ENCODE measurements at regions not wholly inside any gene's neighbourhood (a gene's known extent, or its start where the extent isn't known, plus 50 kb on each side); places are given as distances from the start of the nearest gene placed in this dataset.

DNA sequence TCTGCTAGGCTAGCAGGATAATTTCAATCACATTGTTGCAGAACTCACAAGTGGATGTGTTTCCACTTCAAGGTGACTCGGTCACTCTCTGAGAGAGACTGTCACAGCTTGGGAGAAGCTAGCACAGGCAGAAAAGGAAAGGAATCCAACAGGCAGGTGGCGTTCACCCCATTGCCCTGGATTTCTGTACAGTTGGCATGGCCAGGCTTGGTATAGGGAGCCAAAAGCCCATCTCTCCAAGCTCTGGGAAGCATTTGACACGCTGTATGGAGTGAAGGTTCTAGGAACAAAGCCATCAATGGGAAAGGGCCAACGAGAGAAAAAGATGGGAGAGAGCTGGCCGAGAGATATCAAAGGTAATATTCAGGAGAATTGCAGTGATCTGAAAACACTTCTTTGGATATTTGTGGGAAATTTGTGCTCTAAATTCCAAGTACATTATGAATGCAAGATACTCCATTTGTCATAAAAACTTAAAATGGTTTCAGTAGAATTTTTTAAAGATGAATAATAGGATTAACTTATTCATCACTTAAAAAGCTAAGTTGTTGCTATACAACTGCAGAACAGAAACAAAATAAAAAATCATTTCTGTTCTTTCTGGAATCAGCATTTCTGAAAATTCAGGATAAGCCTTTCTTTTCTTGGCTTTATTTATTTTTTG lies 223.5 kb upstream of the NTM start:
- TF ChIP-seq EP300 (IDR thresholded peaks at IDR 0.05) (no peak), POLR2A (IDR thresholded peaks at IDR 0.05) (no peak)
- TF ChIP-seq, protein P1, sequence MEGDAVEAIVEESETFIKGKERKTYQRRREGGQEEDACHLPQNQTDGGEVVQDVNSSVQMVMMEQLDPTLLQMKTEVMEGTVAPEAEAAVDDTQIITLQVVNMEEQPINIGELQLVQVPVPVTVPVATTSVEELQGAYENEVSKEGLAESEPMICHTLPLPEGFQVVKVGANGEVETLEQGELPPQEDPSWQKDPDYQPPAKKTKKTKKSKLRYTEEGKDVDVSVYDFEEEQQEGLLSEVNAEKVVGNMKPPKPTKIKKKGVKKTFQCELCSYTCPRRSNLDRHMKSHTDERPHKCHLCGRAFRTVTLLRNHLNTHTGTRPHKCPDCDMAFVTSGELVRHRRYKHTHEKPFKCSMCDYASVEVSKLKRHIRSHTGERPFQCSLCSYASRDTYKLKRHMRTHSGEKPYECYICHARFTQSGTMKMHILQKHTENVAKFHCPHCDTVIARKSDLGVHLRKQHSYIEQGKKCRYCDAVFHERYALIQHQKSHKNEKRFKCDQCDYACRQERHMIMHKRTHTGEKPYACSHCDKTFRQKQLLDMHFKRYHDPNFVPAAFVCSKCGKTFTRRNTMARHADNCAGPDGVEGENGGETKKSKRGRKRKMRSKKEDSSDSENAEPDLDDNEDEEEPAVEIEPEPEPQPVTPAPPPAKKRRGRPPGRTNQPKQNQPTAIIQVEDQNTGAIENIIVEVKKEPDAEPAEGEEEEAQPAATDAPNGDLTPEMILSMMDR (IDR thresholded peaks at IDR 0.05) = no peak

Measured in stomach (tissue), 4 donors.